ENCODE measurements at regions not wholly inside any gene's neighbourhood (a gene's known extent, or its start where the extent isn't known, plus 50 kb on each side); places are given as distances from the start of the nearest gene placed in this dataset.

DNA sequence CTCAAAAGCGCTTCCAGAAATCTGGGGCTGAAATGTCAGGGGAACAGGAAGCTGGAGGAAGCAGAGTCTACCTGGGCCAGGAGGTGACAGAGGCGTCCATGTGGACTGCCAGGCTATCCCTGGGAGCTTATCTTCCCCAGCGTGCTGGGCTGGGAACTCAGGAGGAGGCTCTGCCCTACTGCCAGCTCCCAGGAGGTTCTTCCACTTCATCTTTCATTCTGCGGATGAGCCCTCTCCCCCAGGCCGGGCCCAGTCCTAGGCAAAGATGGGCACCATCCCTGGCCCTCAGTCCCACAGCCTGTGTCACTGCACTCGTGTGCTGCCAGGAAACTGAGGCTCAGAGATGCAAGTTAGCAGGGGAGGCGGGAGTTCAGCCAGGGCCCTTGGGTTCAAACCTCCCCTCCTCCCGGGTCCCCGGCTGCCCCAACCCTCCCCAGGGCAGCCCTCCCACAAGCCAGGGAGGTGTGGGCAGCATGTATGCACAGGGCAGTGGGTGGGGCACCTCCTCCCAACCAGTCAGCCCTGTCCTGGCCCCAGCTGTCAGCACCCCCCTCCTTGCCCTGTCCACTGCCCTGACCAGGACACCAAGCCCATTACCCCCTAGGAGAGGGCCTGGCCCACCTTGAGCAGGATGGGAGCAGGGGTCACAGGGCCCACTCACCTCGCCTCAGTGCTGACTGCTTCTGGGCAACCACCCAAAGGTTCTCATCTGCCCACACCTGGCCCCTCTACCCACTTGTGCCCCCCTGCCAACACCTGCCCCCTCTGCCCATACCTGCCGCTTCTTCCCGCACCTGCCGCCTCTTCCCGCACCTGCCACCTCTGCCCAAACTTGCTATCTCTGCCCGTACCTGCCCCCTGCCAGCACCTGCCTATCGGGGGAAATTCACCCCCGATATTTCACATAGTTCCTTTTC, 226.0 kb downstream of the NPHP4 start:
- DNase-seq: no peak

DNA sequence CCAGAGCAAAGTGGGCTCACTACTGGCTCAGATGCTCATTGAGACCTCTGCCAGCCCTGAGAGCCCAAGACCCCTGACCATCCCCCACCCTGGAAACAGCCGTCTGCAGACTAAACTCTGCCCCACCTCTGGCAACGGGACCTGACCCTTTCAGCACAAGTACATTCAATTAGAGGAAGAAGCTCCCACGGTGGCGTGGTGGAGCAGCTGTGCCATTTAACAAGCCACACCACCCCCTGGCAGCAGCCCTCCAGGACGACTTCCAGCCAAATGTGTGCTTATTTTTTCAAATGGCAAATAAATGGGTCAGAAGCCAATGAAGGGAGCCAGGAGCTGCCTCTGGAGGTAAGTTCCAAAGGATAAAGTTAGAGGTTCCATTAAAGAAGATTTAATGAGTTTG, 226.7 kb downstream of the NPHP4 start:
- DNase-seq: no peak

DNA sequence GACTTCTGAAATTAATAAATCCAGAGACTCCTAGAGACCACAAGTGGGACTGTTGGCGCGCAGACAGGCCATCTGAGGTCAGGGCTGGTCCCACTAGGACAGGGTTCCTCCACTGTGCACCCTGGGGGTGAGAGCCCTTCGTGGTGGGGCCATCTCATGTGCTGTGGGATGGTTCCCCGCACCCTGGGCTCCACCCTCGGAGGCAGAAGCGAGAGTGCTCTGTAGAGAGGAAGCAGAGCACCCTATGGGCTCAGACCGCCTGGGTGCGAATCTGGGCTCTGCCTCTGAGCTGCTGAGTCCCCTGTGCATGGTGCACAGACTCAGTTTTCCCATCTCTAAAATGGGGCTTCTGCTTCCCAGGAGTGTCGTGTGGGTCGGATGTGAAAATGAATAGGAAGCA, 227.3 kb downstream of the NPHP4 start:
- DNase-seq: no peak

DNA sequence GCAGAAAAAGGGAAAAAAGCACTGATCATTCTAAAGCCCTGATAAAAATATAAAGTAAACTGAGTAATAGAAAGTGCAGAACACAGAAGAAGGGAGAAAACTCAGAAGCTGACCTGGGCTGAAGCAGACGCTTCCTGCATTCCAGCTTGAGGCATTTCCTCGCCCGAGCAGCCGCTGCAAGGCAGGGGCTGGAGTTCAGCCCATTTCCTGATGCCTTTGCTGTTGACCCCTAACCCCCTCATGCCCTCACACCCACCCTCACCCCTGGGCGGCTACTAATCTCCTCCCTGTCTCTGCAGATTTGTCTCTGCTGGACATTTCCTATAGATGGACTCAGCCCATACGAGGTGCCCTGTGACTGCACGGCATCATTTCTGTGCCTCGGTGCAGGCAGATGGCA, 227.8 kb downstream of the NPHP4 start:
- DNase-seq: no peak

DNA sequence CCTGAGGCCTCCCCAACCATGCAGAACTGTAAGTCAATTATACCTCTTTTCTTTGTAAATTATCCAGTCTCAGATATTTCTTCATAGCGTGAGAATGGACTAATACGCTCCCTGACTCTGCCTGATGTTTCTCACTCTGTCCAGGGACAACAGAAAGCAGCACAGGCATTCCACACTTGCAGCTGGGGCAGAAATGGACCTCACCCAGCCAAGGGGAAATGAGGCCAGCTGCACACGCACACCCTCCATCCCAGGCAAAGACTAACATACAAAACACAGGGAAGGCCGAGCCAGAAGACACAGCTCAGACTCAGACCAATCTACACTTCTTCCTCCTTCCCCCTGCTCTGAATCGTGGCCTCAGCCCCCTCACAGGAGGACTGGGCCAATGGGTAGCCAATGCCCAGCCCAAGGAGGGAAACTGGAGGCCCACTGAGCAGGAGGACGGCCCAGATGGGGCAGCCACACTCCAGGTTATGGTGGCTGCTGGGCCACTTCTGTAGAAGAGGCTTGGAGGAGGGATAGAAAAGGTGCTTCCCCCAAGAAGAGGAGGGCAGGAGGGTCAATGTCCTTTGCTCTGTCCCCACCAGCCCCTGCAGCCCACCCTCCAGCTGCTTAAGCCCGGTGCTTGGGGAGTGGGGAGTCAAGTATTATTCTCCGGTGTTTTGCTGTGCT, 228.4 kb downstream of the NPHP4 start:
- no peak for DNase-seq

DNA sequence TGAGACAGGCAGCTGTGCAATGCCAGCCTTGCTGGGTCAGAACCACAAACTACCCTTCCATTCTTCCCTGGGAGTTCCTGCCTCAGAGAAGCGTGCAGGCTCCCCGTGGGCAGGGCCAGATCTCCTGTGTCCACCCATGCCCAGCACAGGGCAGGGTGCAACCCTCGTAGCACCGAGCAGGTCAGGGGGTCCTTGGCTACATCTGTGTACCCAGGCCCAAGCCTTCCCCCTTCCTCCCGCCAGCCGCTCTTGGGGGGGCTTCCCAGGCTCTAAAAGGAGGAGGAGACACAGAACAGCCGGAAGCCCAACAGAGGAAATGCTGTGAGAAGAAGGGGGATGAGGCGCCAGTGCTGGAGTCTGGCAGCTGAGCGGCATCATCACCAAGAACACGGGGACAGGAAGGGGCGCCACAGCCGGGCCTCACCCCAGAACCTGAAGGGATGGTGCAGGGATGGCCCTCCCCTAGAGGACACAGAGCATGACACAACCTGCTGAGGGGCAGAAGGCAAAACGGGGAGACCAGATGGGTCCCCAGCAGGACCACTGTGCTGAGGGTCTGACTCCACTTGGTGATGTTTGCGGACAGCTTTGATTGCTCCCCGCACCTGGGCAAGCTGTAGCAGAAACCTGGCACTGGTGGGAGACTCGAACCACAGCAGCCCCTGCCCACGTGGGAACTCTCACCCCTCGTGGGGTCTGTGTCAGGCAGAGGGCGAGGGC, 233.2 kb downstream of the NPHP4 start:
- no peak for DNase-seq

DNA sequence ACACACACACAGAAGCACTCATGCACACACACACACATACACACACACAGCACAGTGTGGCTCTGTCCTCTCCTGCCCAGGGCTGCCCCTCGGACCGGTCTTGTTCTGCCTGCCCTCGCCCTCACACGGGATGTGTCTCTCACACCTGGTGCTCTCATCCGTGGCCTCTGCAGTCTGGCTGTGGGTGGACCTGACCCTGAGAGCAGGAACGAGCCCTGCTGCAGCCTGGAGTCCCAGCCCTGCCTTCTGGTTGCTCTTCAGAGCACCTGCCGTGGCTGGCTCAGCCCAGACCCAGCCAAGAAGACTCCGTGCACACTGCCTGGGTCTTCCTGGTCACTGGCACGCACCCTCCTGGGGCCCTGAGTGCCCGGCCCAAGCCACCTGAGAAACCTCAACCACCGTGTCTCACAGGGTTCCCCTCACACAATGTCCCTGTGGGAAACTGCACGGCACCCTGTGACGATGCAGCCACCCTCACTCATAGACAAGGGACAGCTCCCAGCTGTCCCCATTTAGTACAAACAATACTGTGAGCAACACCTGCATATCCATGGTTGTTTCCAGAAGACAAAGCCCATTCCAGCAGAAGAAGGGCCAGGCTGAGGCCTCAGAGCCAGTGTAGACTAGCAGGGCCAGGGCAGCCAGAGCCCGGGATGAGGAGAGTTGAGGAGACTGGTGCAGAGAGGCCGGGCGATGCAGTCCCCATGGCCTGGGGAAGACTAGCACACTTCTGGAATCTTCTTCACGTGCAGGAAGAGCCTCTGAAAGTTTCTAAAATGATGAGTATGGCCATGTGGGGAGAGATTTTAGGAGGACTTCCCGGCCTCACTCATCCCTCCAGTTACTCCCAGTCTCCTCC, 234.0 kb downstream of the NPHP4 start:
- DNase-seq: no peak

DNA sequence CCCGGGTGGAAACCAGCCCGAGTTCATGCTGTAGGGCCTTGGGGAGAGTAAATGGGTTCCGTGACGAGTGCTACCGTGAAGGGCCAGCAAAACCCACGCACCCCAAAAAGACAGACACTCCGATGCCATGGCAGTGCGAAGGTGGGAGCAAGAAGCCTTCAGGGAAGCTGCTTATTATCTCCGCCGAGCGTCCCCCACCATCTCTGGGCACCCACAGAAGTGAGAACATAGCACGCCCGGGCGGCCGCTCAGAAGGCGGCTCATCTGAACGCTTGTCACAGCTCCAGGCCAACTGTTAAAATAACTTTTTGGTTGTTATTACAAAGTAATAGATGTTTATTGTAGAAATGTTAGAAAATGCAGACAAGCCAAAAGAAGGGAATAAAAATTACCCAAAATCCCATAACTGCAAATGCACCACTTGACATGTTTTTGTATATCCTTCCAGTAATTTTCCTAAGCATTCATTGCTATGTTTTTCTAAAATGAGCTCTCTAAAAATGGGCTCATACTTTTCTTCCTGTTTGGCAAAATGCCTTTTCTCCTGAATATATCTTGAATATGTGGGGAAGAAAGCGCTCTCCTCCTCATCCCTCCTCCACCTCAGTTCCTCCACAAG, 234.9 kb downstream of the NPHP4 start:
- DNase-seq: no peak

DNA sequence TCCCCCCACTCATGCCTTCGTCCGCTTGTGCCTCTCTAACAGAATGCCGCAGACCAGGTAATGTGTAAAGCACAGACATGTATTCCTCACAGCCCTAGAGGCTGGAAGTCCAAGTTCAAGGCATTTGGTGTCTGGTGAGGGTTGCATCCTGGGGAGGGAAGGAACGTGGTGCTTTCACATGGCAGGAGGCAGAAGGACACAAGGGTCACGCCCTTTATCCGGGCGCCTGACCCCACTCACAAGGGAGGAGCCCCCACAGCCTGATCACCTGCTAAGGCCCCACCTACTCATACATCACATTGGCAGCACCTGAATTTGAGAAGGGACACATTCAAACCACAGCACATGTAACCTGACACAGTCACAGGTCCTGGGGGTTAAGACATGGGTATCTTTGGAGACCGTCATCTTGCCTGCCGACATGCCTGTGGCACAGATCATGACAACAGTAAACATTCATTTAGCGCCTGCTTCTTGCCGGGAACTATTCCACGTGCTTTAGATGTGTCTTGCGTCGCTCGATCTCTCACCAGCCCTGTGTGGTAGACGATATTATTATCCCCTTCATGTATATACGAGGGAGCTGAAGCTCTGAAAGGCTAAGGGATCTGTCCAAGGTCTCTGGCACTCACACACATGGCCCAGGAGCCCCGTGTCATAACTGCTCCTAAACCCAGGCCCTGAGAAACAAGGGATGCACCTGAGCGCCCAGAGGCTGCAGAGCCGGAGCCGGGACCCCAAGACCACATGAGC, 235.6 kb downstream of the NPHP4 start:
- DNase-seq: no peak

DNA sequence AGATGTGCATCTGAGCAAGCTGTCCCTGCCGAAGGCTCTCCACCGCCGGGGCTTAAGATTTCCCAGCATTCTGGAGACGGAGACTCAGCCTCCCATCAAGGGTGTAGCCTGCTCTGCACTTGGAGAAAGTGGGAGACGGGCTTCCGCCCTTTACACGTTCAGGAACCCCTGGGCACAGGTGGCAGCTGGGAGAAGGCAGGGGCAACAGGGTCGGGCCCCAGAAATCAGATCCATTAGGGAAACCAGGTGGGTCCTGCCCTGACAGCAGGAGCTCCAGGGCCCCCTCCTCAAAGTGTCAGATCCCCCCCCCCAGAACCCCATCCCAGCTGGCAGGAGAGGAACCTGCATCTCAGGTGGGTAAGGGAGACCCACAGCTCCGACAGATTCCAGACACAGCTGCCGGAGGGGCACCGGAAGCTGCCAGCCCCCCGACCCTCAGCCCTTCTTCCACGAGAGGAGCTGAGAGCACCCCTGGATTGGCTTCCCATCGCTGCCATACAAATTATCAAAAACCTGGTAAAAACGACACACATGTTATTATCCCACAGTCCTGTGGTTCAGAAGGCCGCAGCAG, 236.6 kb downstream of the NPHP4 start:
- no peak for DNase-seq

DNA sequence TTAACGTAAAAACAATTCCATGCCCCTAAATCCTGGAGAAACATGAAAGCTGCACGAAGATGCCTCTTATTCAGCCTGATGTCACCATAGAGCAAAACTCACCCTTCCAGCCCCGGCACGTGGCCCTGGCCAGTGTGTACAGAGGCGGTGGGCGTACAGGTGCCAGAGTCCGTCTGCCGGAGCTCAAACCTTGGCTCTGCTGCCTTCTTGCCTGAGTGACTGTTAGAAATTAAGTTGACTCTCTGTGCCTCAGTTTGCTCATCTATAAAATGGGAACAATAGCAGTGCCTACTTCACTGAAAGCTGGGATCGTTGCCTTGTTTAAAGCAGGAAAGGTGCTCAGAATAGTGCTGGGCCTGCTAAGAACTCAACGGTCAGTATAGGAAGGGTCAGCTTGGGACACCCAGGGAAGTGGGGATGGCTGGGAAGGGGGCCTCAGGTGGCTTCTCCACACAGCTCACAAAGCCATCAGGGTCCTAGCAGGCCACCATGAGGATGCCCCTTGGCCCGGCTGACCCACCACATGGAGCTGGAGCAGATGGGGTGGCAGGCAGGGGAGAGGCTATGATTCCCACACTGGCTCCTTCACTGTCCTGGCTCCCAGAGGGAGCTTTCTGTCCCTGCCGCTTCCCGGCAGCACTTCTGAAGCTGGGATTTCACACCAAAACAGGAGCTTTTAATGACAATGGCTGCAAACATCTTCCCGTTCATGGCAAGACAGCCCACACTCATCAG, 237.2 kb downstream of the NPHP4 start:
- DNase-seq: no peak

DNA sequence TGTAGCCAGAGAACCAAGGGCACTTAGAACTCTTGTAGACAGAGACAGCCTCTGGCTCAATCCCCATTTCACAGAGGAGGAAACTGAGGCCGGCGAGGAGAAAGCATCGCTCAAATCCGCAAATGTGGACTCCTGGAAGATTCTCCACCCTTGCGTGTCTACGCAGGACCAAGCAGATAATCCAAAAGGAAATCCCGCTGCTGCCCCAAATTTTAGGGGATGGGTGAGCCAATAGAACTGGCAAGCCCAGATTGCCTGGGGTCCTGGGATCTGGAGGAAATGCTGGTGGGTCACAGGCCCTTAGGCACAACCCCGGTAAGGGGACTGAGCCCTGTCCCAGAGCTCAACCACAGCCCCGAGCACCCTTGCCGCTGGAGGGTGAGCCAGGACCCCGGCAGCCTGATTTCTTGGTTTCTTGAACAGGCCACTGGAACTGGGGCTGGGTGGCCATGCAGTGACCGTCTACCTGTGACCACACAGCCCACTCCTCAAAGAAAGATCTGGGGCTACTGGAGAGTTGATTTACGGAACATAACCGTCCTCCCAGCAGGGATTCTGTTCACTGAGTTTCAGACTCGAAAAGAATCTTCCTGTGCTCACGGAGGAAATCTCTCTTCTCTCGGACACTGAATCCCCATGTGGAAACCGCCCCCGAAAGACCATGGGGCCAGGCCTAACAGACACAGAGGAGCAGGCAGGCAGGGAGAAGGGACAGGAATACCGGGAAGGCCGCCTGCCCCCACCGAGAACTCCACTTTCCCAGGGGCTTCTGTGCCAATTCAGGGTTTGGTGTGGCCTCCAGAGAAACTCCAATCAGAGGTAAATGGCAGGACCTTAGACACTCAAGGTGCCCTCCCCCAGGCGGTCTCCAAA, 238.4 kb downstream of the NPHP4 start:
- DNase-seq: no peak

DNA sequence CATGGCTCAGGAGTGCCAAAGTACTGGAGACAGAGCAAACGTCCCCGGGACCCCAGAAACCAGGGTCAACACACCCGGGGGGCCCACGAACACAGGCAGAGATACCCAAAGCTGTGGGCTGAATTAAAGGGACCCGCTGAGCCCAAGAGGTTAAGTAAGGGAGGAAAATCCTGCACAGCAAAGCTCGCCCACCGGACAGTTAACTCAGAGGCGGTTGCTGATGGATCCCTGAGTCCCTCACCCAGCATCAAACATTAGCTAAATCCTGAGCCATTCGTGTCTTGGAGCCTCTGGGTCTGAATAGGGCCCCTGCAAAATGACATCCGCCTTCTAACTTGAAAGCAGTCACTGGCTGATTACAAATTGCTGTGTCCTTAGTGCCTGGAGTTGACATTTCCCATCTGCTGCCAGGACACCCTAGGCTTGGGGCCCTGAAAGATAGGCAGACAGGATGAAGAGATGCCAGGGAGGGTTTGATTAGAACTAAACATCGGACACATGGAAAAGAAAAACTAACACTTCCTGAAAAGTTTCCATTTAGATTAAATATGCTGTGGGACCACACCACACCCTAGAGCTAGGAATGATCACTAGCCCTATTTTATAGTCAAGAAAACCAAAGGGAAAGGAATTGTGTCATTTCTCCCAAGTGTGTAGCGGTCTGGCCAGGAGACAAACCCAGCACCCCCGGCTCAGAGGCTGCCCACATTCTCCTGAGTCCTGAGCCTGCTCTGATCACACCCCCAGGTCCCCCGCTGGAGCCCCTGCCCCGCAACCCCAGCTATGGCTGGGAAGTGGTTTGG, 239.3 kb downstream of the NPHP4 start:
- no peak for DNase-seq

DNA sequence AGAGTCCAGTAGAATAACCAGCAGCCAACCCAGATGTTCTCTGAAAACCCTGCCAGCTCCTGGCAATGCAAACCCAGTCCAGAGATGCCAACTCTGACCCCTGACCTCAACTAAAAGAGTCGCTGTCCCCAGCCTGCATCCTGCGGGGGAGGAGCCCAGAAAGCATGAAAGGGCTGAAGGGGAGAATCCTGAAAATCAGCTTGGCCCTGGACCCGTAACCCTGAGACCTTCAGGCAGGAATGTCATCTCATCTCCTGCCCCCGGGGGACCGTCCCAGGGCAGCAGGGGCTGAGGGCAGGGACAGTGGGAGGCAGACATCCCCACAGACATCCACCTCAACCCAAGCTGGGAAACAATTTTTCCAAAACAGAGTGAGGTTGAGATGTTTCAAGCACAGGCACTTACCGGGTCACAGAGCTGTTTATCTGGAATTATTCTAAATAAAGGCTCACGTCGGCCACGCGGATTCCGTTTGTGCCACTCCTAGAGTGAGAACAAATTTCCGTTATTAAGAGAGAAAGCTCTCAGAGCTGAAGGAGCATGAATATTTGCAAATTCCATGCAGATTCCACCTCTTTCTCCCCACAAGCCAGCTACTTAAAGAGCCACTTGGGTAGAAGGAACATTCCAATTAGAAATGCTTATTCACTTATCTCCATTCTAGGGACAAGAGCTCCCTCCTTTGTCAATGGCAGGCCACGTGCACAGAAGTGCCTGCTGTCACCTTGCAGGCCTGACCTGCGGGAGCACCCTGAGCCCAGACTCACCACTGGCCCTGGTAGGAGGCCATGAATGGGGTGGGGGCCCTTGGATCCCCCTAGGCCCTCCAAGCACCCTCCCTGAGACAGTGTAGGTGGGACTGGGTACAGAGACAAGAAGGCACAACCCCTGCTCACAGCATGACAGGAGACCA, 240.1 kb downstream of the NPHP4 start:
- DNase-seq: no peak

DNA sequence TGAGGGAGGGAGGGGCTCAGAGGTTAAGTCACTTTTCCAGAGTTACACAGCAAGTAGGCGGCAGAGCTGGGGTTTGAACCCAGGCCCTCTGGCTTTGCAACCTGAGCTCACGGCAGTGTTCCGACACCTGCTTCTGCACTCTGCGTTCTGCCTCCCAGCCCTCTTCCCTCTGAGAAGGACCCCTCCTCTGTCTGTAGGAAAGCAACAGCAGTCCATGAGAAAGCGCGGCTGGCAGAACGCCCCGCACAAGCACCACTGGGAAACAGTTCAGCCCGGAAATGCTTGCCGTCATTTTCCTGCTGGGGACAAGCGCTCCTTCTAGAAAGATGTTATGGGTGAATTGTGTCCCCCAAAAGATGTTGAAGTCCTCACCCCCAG, 241.1 kb downstream of the NPHP4 start:
- no peak for DNase-seq

DNA sequence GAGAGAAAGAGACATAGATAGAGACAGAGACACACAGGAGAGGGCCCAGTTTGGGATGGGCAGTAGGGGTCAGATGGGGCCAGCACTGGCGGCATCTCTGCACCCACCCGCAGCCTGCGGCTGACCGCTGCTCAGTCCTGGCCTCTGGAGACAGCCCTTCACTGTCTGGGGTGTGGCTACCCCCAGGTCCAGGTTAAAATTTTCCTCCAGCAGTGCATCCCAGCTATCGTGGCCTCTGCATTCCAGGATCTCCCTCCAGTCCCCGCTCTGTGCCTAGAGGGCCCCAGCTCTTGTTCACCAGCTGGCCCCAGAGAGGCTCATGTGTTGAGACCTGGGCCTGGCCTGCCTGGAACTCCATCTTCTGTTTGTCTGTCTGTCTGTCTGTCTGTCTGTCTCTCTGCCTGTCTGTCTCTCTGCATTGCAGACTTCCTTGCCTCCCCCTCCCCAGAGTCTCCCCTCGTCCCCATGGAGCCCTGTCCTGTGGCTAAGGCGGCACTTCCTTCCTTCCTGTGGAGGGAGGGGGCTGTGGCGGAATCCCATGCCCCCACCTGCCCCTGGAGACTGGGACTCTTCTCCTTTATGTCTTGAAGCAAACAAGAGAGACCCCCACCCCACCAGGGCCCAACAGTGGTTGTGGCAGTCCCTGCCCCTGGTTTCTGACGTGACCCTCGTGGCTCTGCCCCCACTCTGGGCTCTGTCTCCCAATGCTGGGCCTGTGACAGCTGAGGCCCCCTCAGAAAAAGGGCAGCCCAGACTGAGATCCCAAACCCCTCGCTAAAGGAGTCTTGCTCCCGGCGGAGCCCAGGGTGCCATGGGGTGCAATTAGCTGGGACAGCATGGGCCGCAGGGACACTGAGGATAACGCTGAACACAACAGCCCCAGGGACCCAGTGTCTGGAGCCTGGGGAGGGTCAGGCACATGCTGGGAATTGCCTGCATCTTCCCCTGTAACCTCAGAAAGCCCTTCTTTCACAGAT, 241.8 kb downstream of the NPHP4 start:
- no peak for DNase-seq
